HG03103 (cell line): ENCODE measurements at regions not wholly inside any gene's neighbourhood (a gene's known extent, or its start where the extent isn't known, plus 50 kb on each side); places are given as distances from the start of the nearest gene placed in this dataset.
"Not testable (repeated sequence)": the region's sequence is repeated elsewhere in the genome, so short reads cannot be mapped to it uniquely, and the experiment has no call there.

Experiments used
- ATAC-seq: cut with Tn5 transposase; IDR thresholded peaks from one replicate; pipeline ENCODE4 v1.9.1; 2021; ENCODE audit warnings: low read depth; ENCODE audit not compliant: unreplicated experiment

- not testable (repeated sequence) for ATAC-seq
Observed at GRCh38 chr6:57976371-57976770, 658.9 kb downstream of the PRIM2 start.

GRCh38 chr6:57983603-57984002 lies 666.2 kb downstream of the PRIM2 start:
- not testable (repeated sequence) for ATAC-seq

- not testable (repeated sequence) for ATAC-seq
Observed at GRCh38 chr6:57984575-57984974, 667.1 kb downstream of the PRIM2 start.

GRCh38 chr6:57985734-57986133 lies 668.3 kb downstream of the PRIM2 start:
- ATAC-seq: not testable (repeated sequence)

DNA sequence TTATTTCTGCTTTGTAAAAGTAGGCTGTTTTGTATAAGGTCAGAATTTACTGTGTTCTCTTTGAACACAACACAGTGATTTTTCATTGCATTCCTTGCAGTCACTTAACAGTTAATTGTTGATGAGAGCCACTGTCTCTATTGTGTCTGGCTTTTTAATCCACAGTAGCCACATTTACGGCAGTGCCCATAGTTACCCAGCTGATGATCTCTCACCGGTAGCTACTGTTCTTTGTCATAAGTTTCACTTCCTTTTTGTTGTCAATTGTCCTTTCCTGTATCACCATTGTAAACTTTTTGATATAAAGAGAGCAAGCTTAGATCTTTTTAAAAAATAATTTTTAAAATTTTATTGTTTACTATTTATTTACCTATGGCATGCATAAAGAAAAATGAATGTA lies 669.2 kb downstream of the PRIM2 start:
- ATAC-seq: peak; percentile 98

DNA sequence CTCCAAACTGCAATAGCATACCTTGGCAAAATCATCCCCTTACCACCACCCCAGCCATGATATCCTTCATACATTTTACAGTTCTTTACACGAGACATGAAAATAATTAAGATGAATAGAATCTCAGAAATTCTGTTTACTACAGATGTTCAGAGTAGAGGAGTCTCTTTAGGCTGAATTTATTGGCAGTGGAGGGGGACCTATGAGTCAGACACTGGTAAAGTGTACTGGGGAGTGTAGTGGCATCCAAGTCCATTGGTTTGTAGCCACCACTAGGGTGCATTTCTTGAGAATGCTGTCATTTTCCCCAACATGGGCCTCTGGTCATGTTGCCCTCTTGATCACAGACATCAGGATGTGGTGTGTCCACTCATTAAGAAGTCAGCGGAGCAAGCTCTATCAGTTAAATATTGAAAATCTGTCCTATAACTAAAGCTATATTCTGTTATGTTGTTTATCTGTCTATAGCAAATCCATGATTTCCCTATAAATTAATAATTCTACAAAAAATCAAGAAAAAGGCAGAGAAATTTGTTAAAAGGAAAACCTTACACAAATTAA lies 672.2 kb downstream of the PRIM2 start:
- not testable (repeated sequence) for ATAC-seq

DNA sequence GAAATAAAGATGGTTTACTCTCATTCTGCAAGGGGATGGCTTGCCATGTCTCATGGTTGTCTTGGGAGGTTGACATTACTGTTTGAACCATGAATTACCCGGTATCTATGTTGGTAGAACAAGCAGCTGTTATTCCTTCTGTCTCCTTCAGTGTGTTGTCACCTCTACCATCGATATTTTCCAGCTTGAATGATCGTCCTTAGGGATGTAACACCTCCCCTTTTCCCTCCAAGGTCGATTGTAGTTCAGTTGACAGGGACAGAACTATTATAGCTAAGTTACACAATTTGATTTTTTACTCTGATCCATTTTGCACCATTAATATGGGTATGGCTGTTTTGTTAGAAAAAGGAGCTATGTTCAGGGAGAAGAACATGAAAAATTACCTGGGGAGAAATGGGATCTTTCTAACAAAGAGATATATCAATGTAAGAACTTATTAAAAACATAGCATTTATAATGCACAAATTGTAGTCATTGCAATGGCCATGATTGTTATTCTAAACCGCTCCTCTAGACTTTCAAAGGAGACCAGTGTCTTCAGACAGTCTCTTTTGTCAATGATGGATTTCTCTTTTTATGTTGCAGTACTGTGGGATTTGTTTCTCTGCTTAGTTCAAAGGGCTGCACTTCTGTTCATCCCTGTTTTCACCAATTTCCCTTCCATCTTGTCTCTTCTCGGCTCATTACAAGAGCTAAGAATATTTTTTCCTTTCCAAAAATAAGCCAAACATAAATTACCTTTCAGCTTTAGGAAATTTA lies 681.6 kb downstream of the PRIM2 start:
- not testable (repeated sequence) for ATAC-seq

GRCh38 chr6:58000233-58000632 lies 682.8 kb downstream of the PRIM2 start:
- ATAC-seq: not testable (repeated sequence)

DNA sequence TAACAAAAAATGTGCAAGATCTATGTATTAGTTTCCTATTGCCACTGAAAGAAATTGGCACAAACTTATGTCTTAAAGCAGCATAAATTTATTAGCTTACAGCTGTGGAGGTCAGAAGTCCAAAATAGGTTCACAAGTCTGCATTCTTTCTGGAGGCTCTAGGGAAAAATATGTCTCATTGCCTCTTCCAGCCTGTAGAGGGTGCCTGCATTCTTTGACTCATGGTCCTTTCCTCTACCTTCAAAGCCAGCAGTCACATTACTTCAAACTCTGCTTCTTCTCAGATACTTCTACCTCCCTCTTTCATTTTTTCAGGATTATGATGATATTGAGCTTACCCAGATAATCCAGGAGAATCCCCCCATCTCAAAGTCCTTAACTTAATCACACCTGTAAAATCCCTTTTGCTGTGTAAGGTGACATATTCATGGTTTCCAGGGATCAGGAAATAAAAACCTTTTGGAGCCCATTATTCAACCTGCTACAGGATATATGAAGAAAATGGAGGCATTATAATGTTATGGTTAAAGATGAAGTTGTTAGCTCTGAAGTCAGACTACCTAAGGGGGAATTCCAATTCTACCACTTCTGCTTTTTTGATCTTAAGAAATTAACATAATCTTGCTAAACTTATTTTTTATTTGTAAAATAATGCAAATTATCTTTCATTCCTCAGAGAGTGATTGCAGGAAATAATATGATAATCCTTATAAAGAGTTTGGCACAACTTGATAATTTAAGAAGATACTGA lies 686.2 kb downstream of the PRIM2 start:
- ATAC-seq: not testable (repeated sequence)

DNA sequence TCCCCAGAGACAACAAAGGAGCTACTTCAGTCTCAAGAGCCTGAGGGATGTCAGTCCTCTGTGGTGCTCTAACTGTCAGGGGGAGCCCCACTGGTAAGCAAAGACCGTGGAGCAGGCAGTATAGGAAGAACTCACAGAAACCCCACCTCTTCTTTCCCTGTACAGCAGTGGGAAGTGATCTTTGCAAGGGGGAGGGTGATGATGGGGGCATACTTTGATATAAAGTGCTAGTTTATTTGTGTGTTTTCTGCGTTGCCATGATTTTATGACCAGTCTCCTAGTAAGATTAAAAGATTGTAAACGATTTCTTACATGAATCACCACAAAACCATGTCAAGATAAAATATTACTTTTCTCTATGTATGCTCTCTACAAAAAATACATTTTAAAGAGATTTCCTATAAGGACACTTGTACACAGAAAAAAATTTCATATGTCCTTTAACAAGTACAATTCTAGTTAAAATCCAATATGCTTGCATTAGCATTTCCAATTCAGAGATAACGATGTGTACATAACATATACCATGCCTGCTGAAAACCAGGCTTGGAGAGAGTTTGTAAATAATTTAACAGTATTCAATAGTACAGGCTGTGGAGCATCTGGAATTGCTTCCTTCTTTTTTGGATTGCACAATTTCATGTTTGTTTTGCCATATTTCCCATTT lies 690.0 kb downstream of the PRIM2 start:
- not testable (repeated sequence) for ATAC-seq

- not testable (repeated sequence) for ATAC-seq
Observed at GRCh38 chr6:58008001-58008335, 690.5 kb downstream of the PRIM2 start.

DNA sequence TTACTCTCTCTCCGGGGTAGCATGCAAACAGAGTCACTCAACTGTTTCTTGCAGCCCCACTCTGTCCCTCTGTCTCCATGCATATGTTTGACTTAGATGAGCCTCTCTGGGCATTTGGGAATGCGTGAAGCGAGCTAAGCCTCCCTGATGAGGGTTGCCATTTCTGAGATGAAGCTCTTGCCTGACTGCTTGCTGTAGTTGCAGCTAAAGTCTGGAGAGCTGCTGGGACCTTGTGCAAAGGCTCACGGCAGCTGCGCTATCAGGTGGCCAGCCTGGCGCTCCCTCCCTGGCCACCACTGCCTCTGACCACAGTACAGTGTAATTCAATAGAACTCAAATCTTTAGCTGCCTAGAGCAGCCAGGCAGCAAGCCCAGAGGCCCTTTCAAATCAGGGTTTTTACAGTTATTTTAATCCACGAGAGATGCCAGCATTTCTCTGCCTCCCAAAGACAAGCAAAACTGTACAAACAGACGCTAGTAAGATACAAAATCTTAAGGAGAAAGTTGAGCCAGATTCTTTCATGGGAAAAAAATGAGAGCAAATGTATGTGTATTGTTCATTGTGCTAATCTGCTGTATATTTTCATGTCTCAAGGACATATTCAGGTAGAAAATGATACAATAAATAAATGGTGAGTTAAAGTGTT lies 694.6 kb downstream of the PRIM2 start:
- not testable (repeated sequence) for ATAC-seq

GRCh38 chr6:58016614-58017013 lies 699.2 kb downstream of the PRIM2 start:
- not testable (repeated sequence) for ATAC-seq

- not testable (repeated sequence) for ATAC-seq
Observed at GRCh38 chr6:58028188-58028587, 710.8 kb downstream of the PRIM2 start.

DNA sequence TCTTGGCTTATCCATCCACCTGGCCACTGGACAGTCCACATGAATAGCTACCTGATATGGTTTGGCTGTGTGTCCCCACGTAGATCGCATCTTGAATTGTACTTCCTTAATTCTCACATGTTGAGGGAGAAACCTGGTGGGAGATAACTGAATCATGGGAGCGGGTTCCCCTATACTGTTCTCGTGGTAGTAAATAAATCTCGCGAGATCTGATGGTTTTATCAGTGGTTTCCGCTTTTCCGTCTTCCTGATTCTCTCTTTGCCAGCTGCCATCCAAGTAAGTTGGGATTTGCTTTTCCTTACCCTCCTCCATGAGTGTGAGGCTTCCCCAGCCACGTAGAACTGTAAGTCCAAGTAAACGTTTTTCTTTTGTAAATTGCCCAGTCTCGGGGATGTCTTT lies 720.8 kb downstream of the PRIM2 start:
- ATAC-seq: not testable (repeated sequence)

DNA sequence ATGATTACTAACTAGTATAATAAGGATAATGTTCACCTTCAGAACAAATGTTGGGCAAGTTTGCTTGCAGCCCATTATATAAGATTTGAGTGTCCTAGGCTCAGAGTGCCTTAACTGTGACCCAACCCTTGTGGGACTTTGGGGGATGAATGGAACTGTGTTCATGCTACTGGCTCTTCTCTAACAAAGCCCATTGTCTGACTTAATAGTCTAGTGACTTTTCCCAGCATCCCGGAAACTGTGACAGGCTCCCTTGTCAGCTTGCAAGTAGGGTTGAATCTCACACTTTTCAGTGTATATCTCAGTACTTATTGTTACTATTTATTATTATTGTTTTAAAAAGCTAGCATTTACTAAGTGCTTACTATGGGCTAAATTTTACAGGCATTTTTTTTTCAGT lies 729.2 kb downstream of the PRIM2 start:
- not testable (repeated sequence) for ATAC-seq

GRCh38 chr6:58047389-58047788 lies 730.0 kb downstream of the PRIM2 start:
- not testable (repeated sequence) for ATAC-seq

- not testable (repeated sequence) for ATAC-seq
Observed at GRCh38 chr6:58047865-58048264, 730.4 kb downstream of the PRIM2 start.

DNA sequence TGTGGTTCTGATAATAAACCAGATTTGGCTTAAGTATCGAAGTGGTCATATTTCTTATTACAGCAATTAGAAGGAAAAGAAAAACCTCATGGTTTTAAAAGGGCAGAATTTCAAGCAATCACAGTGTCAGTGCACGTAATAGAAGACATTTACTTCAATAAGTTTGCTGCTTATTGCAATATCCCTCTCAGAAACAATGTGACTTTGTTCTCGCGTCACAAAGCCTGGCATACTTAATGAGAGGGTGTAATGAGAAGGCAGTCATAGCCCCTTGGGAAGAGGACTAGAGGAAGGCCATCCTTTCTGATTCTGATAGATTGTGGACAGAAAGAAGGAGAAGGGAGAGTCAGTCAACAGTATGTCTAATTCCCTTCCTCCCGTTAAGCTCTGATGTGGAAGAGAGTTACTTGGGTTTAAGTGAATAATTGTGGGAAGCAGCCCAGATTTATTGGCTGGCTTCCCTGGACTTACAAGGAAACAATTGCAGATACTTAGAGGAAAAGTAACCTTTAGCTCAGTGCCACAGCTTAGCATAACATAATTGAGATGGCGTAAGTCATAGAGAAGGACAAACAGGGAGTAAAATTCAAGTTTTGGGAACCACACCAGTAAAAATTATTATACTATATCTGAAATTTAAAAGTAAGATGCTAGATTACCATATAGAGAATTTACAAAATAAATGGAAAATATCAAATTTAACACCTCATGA lies 738.2 kb downstream of the PRIM2 start:
- not testable (repeated sequence) for ATAC-seq

- not testable (repeated sequence) for ATAC-seq
Observed at GRCh38 chr6:58059701-58060100, 742.3 kb downstream of the PRIM2 start.
